ENCODE measurements at regions not wholly inside any gene's neighbourhood (a gene's known extent, or its start where the extent isn't known, plus 50 kb on each side); places are given as distances from the start of the nearest gene placed in this dataset.

DNA sequence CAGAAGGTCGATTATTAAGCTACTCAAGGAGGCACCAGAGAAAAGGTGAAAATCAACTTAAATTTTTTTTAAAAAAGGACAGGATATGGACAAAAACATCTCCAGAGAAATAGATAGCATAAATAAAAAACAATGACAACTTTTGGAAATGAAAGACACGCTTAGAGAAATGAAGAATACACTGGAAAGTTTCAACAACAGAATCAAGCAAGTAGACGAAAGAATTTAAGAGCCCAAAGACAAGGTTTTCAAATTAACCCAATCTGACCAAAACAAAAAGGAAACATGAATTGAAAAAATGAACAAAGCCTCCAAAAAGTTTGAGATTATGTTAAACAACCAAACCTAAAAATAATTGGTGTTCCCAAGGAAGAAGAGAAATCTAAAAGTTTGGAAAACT, 191.1 kb upstream of the BMP4 start:
- in situ Hi-C loops (cut with MboI; ENCODE audit: low sequenced_read_pairs) (no loop called here), intact Hi-C loops (cut with micrococcal nuclease) (no loop called here)
- H3K36me3 ChIP-seq (ENCODE audit: control insufficient read depth, insufficient read depth, low read length): no peaks in the 10 kb centered on the region

More for the DNA sequence above, 191.1 kb upstream of the BMP4 start:
- ChIA-PET CTCF (no interaction called here), POLR2A (ENCODE audit: unreplicated experiment) (no interaction called here)
- Histone ChIP-seq H4K91ac (ENCODE audit: insufficient read depth, low read depth, low read length) (no peak overlapping the region), H3K9ac (ENCODE audit: low read depth, low read length) (no peak overlapping the region), H4K20me1 (ENCODE audit: insufficient read depth, low read length) (no peaks in the 10 kb centered on the region), H2BK120ac (ENCODE audit: low read depth, low read length) (no peak overlapping the region), H3K56ac (ENCODE audit: extremely low read depth, insufficient read depth, low read length) (no peak overlapping the region), H2AK5ac (ENCODE audit: low read depth, low read length) (no peak overlapping the region), H2AK9ac (replicated peaks; ENCODE audit: low read depth, low read length, poor library complexity) (no peak overlapping the region), H3K9me3 (ENCODE audit: control insufficient read depth, insufficient read depth, low read length) (0 out of 2 replicates have a peak, but pooled peaks cover 2% of the 10 kb centered on the region), H2BK5ac (ENCODE audit: low read depth, low read length, poor library complexity, severe bottlenecking) (no peak overlapping the region), H3K27ac (ENCODE audit: insufficient read depth, low read length) (no peak overlapping the region), H4K8ac (ENCODE audit: low read depth in 2 of 2, low read length in 2 of 2) (no peak overlapping the region), H2BK20ac (ENCODE audit: low read depth, low read length) (no peak overlapping the region), H2BK15ac (ENCODE audit: low read depth, low read length) (no peak overlapping the region), H4K5ac (ENCODE audit: low read depth, low read length) (no peak overlapping the region), H3K27me3 (ENCODE audit: control insufficient read depth, insufficient read depth, low read length) (peaks cover 7% of the 10 kb centered on the region; the same call in 1 of the 2 replicates), H3K4ac (ENCODE audit: low read depth, low read length) (no peak overlapping the region), H3K79me1 (ENCODE audit: low read depth in 1 of 2, low read length in 2 of 2) (no peaks in the 10 kb centered on the region), H3K9me1 (ENCODE audit: insufficient read depth, low read length) (no peaks in the 10 kb centered on the region), H3K4me1 (ENCODE audit: control insufficient read depth, insufficient read depth, low read length) (no peaks in the 10 kb centered on the region), H3K23ac (ENCODE audit: low read depth, low read length) (no peak overlapping the region), H3K4me2 (ENCODE audit: low read depth, low read length) (no peak overlapping the region), H2AFZ (replicated peaks; ENCODE audit: low read length, poor library complexity) (no peak overlapping the region), H3K18ac (ENCODE audit: low read depth, low read length) (no peak overlapping the region), H3K14ac (replicated peaks; ENCODE audit: low read depth, low read length) (no peak overlapping the region), H3K4me3 (ENCODE audit: insufficient read depth, low read depth, low read length) (no peak overlapping the region)
- TF ChIP-seq, protein P1, sequence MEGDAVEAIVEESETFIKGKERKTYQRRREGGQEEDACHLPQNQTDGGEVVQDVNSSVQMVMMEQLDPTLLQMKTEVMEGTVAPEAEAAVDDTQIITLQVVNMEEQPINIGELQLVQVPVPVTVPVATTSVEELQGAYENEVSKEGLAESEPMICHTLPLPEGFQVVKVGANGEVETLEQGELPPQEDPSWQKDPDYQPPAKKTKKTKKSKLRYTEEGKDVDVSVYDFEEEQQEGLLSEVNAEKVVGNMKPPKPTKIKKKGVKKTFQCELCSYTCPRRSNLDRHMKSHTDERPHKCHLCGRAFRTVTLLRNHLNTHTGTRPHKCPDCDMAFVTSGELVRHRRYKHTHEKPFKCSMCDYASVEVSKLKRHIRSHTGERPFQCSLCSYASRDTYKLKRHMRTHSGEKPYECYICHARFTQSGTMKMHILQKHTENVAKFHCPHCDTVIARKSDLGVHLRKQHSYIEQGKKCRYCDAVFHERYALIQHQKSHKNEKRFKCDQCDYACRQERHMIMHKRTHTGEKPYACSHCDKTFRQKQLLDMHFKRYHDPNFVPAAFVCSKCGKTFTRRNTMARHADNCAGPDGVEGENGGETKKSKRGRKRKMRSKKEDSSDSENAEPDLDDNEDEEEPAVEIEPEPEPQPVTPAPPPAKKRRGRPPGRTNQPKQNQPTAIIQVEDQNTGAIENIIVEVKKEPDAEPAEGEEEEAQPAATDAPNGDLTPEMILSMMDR (conservative IDR thresholded peaks at IDR 0.05; ENCODE audit: low read depth, low read length): no peak
- TF ChIP-seq POLR2A (IDR thresholded peaks at IDR 0.05; ENCODE audit: low read depth, low read length) (no peak), CHD1 (IDR thresholded peaks at IDR 0.05; ENCODE audit: low read depth, low read length) (no peak), BHLHE40 (IDR thresholded peaks at IDR 0.05; ENCODE audit: low read depth, low read length) (no peak), RAD21 (IDR thresholded peaks at IDR 0.05; ENCODE audit: low read length) (no peak)
- dilution Hi-C loops (cut with HindIII; ENCODE audit: low sequenced_read_pairs, unreplicated experiment): no loop called here
- DNase-seq (no peak), ATAC-seq (ENCODE audit: low read depth) (no peak)
- BruUV-seq (replicated peaks): no TSS peak
- WGBS, 2 experiments (ENCODE audit: extremely low coverage in 2 of 2, insufficient read length in 1 of 2): no CpG with 5 or more reads among the region's 3 CpGs
